HG03095 (cell line): ENCODE measurements at regions not wholly inside any gene's neighbourhood (a gene's known extent, or its start where the extent isn't known, plus 50 kb on each side); places are given as distances from the start of the nearest gene placed in this dataset.

ENCODE experiments used
- ATAC-seq: cut with Tn5 transposase; IDR thresholded peaks from one replicate; pipeline ENCODE4 v1.9.1; 2021; ENCODE audit warnings: moderate library complexity; ENCODE audit not compliant: unreplicated experiment

GRCh38 chr10:76736392-76736791 is 901.2 kb downstream of the KCNMA1 start:
- no peak for ATAC-seq

GRCh38 chr10:76735866-76736265 is 901.7 kb downstream of the KCNMA1 start:
- ATAC-seq: no peak

- no peak for ATAC-seq
Observed at GRCh38 chr10:76733441-76733936, 904.1 kb downstream of the KCNMA1 start.

- no peak for ATAC-seq
Observed at GRCh38 chr10:76732306-76732705, 905.3 kb downstream of the KCNMA1 start.

GRCh38 chr10:76729841-76730487 is 907.6 kb downstream of the KCNMA1 start:
- no peak for ATAC-seq

- no peak for ATAC-seq
Observed at GRCh38 chr10:76729346-76729745, 908.3 kb downstream of the KCNMA1 start.

- no peak for ATAC-seq
Observed at GRCh38 chr10:76727038-76727437, 910.6 kb downstream of the KCNMA1 start.

- no peak for ATAC-seq
Observed at GRCh38 chr10:76723844-76724243, 913.8 kb downstream of the KCNMA1 start.

GRCh38 chr10:76721891-76722505 is 915.6 kb downstream of the KCNMA1 start:
- no peak for ATAC-seq

- ATAC-seq: no peak
Observed at GRCh38 chr10:76719006-76719405, 918.6 kb downstream of the KCNMA1 start.

GRCh38 chr10:76717141-76717540 is 920.5 kb downstream of the KCNMA1 start:
- no peak for ATAC-seq

GRCh38 chr10:76711222-76711997 is 926.2 kb downstream of the KCNMA1 start:
- no peak for ATAC-seq

- ATAC-seq: no peak
Observed at GRCh38 chr10:76700241-76700640, 937.4 kb downstream of the KCNMA1 start.

- no peak for ATAC-seq
Observed at GRCh38 chr10:76697923-76698322, 939.7 kb downstream of the KCNMA1 start.

- no peak for ATAC-seq
Observed at GRCh38 chr10:76695069-76695468, 942.5 kb downstream of the KCNMA1 start.

- no peak for ATAC-seq
Observed at GRCh38 chr10:76686201-76686600, 951.4 kb downstream of the KCNMA1 start.

GRCh38 chr10:76684968-76685367 is 952.6 kb downstream of the KCNMA1 start:
- no peak for ATAC-seq

- no peak for ATAC-seq
Observed at GRCh38 chr10:76681153-76681552, 956.5 kb downstream of the KCNMA1 start.

- ATAC-seq: no peak
Observed at GRCh38 chr10:76679030-76679429, 958.6 kb downstream of the KCNMA1 start.

GRCh38 chr10:76675951-76676587 is 961.5 kb downstream of the KCNMA1 start:
- no peak for ATAC-seq

GRCh38 chr10:76675561-76675950 is 962.1 kb downstream of the KCNMA1 start:
- ATAC-seq: no peak
